GM13977 (cell line): ENCODE measurements at regions not wholly inside any gene's neighbourhood (a gene's known extent, or its start where the extent isn't known, plus 50 kb on each side); places are given as distances from the start of the nearest gene placed in this dataset.
A peak's percentile ranks its signal among the peaks of the same experiment; 100 is the strongest.

Source experiments
- DNase-seq: peaks from one replicate; pipeline ENCODE4 v3.0.0; 2012; ENCODE audit warnings: low spot score
- CTCF ChIP-seq: IDR thresholded peaks from 2 replicates; pipeline ENCODE4 v1.5.1; 2012; ENCODE audit warnings: mild to moderate bottlenecking, control low read depth; ENCODE audit not compliant: insufficient read depth; ENCODE audit errors: extremely low read depth, missing control alignments
- in situ Hi-C: fragments of 300-500 bp; cut with MboI; formaldehyde crosslinking; loops from one replicate; pipeline ENCODE4 v1.12.0; 2022; ENCODE audit warnings: low sequenced_read_pairs, low pct_unique_long_range_greater_than_20kb, mixed read lengths, inconsistent platforms; ENCODE audit not compliant: unreplicated experiment

GRCh38 chr3:139198186-139198585, 145.6 kb upstream of the MRPS22 start:
- in situ Hi-C loops, result no loop called here
- DNase-seq, result no peak
- no peak for TF ChIP-seq CTCF

GRCh38 chr3:139198929-139199328, 144.9 kb upstream of the MRPS22 start:
- TF ChIP-seq CTCF, result no peak
- in situ Hi-C loops, result no loop called here
- no peak for DNase-seq

DNA sequence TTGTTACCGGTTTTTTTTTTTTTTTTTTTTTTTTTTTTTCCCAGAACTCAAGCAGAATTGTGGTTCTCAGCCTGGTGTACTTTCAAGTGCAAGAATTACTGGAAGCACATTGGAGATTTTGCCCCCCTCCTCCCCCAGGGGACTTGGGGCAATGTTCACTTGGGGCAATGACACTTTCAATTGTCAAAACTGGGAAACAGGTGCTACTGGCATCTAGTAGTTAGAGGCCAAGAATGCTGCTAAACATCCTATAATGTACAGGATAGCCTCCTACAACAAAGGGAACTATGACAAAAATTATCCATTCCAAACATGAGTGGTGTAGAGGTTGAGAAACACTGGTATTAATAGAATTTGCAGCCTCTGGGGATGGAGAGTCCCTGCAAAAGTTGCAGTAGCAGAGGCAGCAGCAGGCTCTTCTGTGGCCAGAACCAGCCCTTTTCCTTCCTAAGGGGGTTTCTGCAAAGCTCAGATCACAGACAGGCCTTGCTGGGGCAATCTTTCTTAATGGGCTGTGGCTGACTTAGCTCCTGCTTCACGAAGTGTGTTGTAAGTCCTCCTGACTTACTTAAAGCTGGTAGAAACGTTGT, 144.3 kb upstream of the MRPS22 start:
- in situ Hi-C loops, result no loop called here
- DNase-seq, result no peak
- no peak for TF ChIP-seq CTCF

DNA sequence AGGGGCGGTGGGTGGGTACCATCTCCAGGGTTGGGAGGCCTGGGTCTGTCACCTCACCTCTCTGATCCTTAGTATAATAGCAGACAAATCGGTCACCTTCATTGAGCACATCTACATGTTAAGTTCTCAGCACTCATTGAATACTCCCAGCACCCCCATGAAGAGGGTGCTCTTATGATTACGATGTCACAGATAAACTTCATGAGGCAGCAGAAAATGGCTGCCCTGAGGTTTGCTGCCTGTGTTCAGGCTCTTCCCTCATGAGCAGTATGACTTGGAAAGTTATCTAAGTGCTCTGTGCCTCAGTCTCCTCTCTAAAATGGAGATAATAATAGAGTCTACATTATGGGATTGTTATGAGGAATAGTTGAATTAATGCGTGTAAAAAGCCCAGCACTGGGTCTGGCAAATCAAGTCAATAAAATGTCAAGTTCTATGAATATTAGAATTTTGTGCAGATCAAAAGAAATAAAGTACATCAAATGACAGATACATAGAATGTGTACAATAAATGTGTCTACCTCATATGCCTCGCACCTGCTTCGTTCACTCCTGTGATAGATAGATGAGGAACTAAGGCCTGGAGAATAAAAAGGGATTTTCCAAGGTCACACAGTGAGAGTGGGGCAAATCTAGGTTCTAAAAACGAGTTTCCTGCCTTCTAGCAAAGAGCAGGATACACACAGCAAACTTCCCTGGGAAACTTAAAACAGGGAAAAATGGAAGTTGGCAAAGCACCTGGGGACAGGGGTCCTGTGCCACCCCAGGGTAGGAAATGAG, 142.2 kb upstream of the MRPS22 start:
- no peak for DNase-seq
- in situ Hi-C loops, result no loop called here
- no peak for TF ChIP-seq CTCF

GRCh38 chr3:139202226-139202958, 141.4 kb upstream of the MRPS22 start:
- peak; percentile 23 for DNase-seq

More at GRCh38 chr3:139202226-139202958, 141.4 kb upstream of the MRPS22 start:
- in situ Hi-C loops, result no loop called here
- peak; percentile 20 for TF ChIP-seq CTCF
